ENCODE measurements at regions not wholly inside any gene's neighbourhood (a gene's known extent, or its start where the extent isn't known, plus 50 kb on each side); places are given as distances from the start of the nearest gene placed in this dataset.

GRCh38 chr3:25306705-25307104 lies 121.4 kb upstream of the RARB start:
- no peak for TF ChIP-seq CTCF (IDR thresholded peaks at IDR 0.05; ENCODE audit: insufficient read depth, low read depth, low read length)
- DNase-seq (ENCODE audit: low read depth) = no peak
- H3K4me3 ChIP-seq (ENCODE audit: low read depth, low read length) = no peak overlapping the region

- no peak for DNase-seq (ENCODE audit: low read depth)
- no peak for TF ChIP-seq CTCF (IDR thresholded peaks at IDR 0.05; ENCODE audit: insufficient read depth, low read depth, low read length)
- no peak overlapping the region for H3K4me3 ChIP-seq (ENCODE audit: low read depth, low read length)
Observed at GRCh38 chr3:25313286-25313685, 114.8 kb upstream of the RARB start.

GRCh38 chr3:25324954-25325655 lies 103.0 kb upstream of the RARB start:
- no peak for DNase-seq (ENCODE audit: low read depth)
- no peak overlapping the region for H3K4me3 ChIP-seq (ENCODE audit: low read depth, low read length)
- TF ChIP-seq CTCF (IDR thresholded peaks at IDR 0.05; ENCODE audit: insufficient read depth, low read depth, low read length) = no peak

GRCh38 chr3:25335356-25335755 lies 92.7 kb upstream of the RARB start:
- TF ChIP-seq CTCF (IDR thresholded peaks at IDR 0.05; ENCODE audit: insufficient read depth, low read depth, low read length) = no peak
- no peak for DNase-seq (ENCODE audit: low read depth)
- no peak overlapping the region for H3K4me3 ChIP-seq (ENCODE audit: low read depth, low read length)

GRCh38 chr3:25338158-25338725 lies 89.8 kb upstream of the RARB start:
- H3K4me3 ChIP-seq (ENCODE audit: low read depth, low read length) = no peak overlapping the region
- TF ChIP-seq CTCF (IDR thresholded peaks at IDR 0.05; ENCODE audit: insufficient read depth, low read depth, low read length) = no peak
- DNase-seq (ENCODE audit: low read depth) = peak; percentile 31

- no peak for TF ChIP-seq CTCF (IDR thresholded peaks at IDR 0.05; ENCODE audit: insufficient read depth, low read depth, low read length)
- peak; percentile 35 for DNase-seq (ENCODE audit: low read depth)
- H3K4me3 ChIP-seq (ENCODE audit: low read depth, low read length) = no peak overlapping the region
Observed at GRCh38 chr3:25339225-25339624, 88.8 kb upstream of the RARB start.

- no peak overlapping the region for H3K4me3 ChIP-seq (ENCODE audit: low read depth, low read length)
- DNase-seq (ENCODE audit: low read depth) = no peak
- TF ChIP-seq CTCF (IDR thresholded peaks at IDR 0.05; ENCODE audit: insufficient read depth, low read depth, low read length) = no peak
Observed at GRCh38 chr3:25344670-25345069, 83.4 kb upstream of the RARB start.
